NAMALWA (cell line): ENCODE measurements at regions not wholly inside any gene's neighbourhood (a gene's known extent, or its start where the extent isn't known, plus 50 kb on each side); places are given as distances from the start of the nearest gene placed in this dataset.

Experiments used
- DNase-seq: peaks from one replicate; pipeline ENCODE4 v3.0.0-alpha.2; 2015; ENCODE audit warnings: low spot score

DNA sequence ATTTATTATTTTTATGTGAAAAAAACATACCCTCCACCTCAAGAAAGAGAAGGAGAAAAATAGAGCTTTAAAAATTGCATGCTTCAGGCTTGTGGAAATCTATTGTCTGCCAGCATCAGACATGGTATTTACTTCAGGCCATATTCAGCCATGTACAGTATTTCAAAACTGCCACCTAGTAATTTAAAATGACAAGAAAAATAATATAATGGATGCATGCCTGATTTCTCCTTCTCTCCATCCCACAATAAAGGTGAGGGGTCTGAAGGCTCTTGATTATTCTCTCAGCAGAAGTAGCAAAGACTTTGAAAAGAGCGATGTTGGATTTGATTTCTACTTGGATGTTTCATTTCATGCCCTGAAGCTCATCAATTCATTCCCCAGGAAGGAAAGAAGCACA, 250.7 kb downstream of the TBC1D4 start:
- no peak for DNase-seq

DNA sequence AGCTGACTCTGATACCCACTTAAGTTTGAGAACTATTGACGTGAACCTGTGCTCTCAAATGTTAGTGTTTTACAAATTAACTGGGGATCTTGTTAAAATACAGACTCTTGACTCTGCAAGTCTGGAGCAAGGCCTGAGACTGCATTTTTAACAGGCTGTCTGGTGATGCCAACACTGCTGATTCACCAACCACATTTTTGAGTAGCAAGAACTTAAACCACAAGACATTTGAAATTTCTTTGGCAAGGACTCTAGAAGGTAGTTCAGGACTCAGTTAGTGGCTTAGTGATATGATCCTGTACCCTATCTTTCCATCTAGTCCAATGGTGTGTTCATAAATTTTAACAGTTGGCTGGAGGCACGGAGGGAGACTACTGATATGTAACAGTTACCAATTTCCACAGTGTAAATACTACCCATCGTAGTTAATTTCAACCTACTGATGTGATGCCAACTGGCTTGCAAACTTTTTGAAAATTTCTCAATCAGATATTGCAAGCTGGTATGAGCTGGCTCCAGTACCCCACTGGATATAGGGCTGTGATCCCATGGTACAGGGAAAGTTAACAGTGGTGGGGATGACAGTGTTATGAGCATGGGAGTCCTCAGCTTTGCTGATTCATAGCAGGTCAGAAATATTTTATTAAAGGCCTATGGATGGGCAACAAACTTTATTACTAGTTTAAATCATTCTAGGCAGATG, 255.1 kb downstream of the TBC1D4 start:
- DNase-seq: no peak

DNA sequence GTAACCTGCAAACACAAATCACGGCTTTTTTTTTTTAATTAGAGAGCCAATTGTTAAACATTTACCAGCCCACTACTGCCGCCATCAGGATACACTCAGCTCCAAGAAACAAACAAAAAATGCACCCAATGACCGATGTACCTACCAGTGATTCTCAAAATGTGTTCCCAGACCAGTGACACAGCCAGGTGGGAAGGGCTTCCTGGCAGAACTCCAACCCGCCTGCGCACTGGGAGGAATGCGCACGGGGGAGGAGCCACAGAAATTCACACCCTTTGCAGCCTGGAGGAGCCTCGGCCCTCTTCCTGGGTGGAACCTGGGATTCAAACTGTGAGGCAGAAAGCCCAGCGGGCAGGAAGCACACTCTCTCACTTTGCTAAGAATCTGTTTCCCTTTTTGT, 255.9 kb downstream of the TBC1D4 start:
- DNase-seq: no peak

DNA sequence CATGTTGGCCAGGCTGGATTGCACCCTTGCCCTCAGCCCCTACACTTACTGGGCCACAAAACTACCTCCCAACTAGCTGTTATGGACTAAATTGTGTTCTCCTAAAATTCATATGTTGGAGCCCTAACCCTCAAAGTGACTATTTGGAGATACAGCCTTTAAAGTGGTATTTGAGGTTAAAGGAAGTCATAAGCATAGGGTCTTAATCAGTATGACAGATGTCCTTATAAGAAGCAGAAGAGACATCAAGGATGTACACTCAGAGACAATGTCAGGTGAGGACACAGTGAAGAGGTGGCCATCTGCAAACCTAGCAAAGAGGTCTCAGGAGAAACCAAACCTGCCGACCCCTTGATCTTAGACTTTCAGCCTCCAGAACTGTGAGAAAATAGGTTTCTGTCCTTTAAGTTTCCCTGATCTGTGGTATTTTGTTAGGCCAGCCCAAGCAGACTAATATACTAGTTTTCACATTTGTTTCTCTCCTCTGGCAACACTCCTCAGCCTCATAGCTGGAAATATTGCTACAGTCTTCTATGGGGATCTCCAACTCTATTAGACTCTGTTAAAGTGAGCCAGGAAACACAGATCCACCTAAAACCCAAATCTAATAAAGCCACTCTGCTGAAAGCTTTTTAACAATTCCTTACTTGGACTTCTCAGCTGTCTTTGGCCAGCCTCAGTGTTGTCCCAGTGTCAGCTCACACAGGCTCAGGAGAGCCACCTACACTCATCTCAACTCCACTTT, 256.5 kb downstream of the TBC1D4 start:
- DNase-seq: no peak

DNA sequence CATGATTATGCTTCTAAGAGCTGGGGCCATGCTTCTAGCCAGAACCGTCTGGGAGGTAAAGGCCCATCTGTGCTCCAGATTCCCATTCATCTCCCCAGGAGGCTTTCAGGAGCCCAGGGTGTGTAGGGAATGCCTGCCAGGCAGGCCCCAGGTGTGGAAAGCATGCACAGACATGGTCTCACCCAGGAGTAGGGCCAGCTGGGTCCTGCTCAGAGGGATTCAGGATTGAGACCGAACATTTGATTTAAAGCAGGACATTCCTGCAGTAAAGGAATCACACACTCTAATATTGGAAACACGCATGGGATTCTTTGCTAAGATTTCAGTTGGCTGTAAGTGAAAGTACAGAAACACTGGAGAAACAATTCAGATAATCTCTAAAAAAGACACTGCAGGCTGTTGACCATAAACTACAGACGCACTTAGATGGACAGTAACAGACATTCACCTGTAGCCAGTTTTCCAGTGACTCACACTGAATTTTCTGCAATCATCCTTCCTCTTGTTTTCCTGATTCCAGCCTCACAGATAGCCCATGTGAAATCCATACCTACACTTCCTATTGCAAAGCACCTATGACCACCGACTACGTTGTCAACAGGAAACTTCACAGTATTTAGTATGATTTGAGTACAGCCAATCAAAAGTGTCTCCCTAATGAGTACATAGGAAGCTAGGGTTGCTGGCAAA, 257.8 kb downstream of the TBC1D4 start:
- DNase-seq: no peak

DNA sequence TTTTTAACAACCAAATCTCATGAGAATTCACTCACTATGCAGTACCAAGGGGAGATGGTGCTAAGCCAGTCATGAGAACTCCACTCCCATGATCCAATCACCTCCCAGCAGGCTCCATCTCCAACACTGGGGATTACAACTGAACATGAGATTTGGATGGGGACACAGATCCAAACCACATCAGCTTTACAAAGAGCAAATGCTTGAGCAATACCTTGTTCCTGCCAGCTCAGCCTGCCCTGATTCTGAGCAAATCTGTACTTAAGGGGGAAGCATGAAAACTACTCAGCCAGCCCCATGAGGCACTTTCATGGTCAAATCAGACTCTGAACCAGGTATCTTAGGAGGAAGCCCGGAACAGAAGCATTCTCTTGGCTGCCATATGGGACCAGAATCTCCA, 259.9 kb downstream of the TBC1D4 start:
- no peak for DNase-seq

DNA sequence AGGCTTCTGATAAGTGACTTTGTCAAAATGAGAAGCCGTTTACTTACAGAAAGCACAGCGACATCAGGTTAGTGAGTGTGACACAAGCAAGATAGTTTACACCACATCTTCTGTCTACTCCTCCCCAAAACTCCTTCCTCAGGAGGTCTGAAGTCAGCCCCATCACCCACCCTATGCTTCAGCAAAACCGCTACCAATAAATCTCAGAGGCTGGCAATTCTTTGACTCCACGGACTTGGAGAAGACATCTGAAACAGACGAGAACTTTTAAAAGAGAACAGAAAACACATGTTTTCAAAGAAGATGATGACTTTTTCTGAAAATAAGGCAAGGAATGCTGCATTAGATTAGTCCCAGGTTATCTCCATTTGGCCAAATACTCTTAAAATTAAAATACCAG, 261.1 kb downstream of the TBC1D4 start:
- no peak for DNase-seq

DNA sequence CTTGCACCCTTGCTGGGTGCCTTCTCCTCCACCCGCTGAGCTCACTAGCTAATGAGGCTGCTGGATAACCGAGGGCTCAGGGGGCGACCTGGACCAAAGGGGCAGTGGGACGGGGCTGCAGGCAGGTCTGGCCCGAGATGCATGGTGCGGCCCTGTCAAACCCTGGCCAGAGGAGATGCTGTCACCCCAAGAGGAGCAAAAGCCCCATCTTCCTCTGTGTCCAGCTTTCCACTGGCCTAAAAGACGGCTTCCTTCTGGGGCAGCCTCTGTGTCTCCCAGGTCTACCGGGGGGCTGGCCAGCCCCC, 261.8 kb downstream of the TBC1D4 start:
- no peak for DNase-seq

DNA sequence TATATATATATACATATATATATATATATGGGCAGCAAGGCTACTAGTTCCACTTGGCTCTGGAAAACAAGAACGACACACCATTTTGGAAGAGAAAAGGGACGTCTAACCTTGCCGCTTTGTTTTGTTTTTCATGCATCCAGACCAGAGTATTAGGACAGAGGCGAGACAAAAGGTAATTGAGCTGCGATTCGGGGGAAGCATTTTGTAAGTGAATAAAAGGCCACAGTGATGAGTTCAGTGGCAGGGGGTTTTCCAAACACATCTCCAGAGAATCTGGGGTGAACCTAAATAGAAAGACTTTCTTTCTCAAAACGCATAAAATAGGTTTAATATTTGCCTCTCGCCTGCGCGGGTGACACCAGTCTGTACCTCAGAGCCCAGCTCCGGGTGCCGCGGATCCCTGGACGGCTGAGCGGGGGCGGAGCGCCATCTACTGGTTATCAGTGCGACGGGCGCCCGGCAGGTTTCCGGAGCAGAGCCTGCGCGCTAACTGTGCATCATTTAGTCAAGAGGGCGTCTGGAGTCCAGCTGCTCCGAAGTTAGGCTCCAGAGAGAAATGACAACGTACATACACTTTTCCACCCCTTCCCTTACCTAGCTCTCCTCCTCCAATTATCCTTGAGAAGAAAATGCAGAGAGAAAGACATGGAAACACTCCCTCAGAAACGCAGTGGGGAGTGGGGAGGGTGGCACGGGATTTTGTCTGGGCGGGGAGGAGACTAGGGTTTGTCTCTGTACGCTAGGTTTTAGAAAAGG, 262.3 kb downstream of the TBC1D4 start:
- DNase-seq: peak; percentile 79

DNA sequence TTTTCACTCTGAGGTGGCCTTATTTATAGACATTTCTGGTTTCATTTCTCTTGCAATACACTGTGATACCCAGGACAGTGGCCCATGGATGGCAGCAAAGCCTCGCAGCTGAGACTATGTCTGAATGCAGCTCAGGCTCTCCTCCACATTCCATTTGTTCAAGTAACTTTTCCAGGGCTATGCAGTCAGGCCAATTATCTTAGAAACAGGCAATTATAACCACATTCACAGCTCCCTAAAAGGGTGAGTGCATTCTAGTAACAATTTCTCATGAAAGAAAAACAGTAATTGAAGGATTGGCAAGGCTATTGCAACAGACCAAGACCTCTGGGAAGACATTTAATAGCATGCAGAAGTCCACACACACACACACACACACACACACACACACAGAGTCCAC, 264.0 kb downstream of the TBC1D4 start:
- DNase-seq: no peak

DNA sequence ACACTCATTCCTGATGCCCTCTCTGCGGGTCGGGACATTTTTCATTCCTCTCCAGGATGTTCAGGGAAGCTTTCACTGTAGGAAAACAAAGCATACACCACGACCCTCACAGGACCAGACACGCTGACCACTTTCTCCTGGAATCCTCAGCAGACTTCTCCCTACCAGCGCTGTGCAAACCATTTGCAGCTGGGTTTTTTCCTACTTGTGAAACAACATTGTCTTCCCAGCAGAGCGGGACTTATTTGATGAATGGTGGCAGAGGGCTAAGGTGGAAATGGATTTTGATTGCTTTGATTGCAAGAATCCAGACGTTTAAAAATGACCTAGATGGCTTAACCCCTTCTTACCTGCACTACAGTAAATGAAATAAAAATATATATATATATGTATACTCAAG, 265.9 kb downstream of the TBC1D4 start:
- DNase-seq: no peak

DNA sequence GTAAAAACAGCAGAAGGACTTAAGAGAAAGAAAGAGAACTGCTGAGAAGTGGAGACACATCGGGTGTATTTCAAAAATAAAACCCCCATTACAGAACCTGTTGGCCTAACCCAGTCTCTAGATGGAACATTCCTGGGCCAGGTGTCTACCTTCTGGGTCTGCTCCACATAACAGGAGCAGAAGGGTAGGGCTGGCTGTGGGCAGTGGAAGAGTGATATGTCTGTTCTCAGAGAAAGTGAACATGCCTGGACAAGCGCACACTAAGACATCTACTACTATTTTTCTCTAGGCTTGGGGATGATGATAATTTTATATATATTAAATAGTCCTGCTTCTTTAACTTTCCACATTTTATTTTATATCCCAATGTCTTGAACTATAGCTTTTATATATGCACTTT, 267.1 kb downstream of the TBC1D4 start:
- DNase-seq: no peak

DNA sequence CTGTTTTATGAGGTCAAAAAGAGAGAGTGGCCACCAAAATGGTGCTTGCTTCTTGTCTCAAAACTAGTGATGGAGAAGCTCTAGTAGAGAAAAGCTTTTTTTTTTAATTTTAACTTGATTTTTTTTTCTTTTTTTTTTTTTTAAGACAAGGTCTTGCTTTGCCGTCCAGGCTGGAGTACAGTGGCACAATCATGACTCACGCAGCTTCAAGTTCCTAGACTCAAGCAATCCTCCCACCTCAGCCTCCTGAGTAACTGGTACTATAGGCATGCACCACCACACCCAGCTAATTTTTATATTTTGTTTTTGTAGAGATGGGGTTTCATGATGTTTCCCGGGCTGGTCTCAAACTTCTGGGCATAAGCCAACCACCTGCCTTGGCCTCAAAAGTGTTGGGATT, 279.0 kb downstream of the TBC1D4 start:
- DNase-seq: no peak

DNA sequence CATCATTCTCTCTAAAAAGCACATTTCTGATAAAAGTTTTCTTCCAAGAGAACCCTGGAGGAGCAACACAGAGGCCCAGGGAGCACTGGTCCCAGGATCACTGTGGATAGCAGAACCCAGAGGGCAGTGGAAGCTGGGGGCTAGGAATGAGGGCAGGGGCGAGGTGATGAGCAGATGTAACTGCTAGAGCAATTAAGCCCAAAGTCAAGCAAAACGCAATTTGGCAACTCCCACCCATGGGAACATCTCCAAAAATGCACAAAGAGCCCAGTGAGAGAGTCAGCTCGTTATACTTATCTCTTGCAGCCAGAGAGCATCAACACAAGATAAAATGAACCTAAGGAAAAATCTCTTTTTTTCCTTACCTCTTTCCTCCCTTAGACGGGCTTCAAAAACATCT, 284.2 kb downstream of the TBC1D4 start:
- DNase-seq: no peak

DNA sequence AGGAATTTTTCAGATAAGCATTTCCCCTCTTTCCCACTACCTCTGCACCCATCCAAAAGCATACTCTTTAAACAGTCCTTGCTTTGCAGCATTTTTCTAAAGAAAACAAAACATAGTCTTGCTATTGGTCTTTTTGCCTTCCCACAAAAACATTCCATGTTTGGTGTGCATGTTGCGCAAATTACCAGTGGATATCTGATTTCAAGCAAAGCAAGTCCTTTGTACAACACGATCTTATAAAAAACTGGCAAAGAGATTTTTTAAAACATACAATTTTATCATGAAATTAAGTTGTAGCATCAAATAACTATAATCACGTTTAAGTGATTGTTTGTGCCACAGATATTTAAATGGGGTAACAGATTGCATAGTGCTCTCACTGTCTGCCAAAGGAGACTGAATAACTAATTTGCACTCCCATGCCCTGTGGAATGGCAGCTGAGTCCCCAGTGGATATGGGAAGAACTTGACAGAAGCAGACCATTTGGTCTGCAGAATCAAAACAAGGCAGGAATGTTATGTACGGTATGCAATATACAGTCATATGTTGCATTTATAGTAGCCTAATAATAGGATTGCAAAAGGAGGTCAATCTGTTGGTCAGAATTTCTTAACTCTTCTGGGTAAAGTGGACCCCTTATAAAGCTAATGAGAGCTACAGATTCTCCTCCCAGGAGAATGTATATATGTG, 285.7 kb downstream of the TBC1D4 start:
- DNase-seq: no peak

DNA sequence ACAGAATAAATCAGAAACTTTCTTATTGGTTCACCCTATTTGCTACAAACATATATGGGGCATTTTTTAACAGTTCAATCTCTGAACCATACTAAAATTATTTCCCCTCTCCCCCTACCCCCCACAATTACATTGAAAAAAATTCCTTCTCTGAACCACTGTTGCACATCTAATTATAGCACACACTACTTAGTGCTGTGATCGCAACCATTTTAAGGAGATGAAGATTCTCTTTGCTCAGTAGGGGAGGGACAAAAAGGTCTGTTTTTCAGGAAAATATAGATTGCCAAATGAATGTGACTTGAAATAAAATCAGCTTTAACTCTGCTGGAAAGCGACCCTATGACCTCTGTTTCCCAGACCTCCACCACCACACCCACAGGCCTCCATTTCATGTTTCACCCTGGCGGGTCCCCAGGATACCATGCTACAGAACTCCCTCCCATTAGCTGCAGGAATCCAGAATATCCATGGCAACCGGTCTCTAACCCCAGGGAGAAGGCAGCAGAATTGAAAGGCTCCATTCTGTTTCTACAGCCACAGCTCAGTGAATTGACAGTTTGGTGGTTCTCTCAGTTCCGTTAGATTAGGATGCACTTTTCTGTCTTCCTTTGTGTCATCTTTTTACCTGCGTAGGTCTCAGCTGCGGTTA, 286.3 kb downstream of the TBC1D4 start:
- no peak for DNase-seq

DNA sequence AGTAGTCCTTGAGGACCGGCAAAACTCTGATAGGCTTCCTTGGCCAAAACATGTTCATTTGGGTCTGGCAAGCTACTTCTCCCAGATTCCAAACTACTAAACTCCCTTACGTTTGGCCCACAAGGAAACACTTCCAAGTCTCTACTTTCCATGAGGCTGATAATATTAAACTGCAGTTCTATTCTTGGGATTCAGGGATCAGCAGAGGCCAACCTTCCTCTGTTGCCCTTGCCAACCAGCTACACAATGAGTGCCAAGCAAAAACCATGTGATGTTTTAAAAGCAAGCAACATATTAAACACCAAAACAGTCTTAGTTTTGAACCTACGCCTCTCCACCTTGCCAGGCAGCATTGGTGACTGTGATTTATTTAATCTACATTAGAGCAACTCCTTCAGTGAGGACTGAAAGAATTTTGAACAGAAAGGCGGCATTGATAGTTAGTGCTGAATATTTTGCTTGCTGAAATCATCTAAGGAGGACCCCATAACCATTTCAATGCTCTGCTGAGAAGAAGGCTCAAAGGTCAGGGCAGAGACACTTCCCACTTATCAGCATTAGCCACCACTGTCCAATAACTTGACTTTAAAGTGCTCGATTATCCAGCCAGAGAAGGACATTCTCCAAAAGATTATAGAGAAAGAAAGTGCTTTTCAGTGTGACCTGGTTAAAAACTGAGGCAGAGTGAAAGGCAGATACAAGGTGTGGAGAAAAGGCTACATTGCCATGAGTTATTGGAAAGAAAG, 287.1 kb downstream of the TBC1D4 start:
- DNase-seq: no peak

DNA sequence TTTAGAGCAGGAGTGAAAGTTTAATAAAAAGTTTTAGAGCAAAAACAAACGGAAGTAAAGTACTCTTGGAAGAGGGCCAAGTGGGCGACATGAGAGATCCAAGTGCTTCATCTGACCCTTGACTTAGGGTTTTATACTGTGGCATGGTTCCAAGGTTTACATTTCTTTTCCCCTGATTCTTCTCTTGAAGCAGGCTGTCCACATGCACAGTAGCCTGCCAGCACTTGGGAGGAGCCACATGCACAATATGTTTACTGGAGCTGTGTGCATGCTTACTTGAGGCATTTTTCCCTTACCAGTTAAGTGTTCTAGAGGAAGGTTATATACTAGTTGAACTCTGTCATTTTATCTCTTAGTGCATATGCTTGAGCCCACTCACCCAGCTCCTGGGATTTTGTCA, 295.6 kb downstream of the TBC1D4 start:
- DNase-seq: no peak

DNA sequence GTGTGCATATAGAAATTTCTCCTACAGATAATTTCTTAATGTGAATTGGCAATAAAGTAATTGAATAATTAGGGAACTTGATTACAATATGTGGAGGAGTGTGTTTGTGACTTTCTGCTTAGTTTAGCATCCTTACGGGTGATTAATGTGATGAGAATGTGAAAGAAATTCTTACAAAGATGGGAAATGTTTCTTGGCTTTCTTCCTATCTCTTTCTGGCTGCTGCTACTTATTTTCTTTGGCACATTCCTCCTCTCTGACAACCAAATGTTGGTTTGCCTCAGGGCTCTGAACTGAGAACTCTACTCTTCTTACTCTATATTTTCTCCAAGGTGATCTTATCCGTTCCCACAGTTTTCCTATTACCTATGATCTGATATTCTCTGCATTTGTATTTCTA, 300.1 kb downstream of the TBC1D4 start:
- DNase-seq: no peak

DNA sequence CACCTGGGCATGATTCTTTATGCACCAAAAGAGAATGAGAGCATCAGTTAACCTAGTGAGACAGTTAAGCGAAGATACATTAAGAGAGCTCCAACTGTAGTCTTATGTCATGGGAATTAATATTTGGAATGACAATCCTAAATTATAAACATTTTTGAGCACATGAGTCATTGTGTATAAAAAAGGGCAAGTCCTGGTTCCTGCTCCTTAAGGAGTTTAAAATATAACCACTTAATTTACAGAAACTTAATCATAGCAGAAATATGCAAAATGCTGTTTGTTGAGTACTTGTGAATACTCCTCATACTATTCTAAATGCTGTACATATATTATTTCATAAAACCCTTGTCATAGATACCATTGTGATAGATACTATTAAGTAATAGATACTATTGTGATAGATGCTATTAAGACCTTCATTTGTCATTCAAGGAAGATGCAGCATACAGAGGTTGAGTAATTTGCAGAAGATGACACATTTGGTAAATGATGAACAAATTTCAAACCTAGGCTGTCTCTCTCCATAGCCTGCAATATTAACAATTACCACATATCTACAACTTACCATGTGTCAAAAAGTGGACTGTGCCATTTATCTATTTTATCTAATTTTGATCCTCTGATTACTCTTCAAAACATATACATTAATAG, 301.0 kb downstream of the TBC1D4 start:
- DNase-seq: no peak
